H1 (cell line): ENCODE measurements at regions not wholly inside any gene's neighbourhood (a gene's known extent, or its start where the extent isn't known, plus 50 kb on each side); places are given as distances from the start of the nearest gene placed in this dataset.

ENCODE experiments used
- CTCF ChIA-PET: fragments of 300-600 bp; sonication (Branson Sonifier 250); formaldehyde crosslinking; loops from one replicate; lab custom pipeline; 2021; ENCODE audit not compliant: partially characterized antibody; lab: Charles Lee
- POLR2A ChIA-PET: fragments of 300-600 bp; sonication (Branson Sonifier 250); formaldehyde crosslinking; loops from one replicate; lab custom pipeline; 2021; ENCODE audit warnings: inconsistent platforms; ENCODE audit not compliant: partially characterized antibody; lab: Charles Lee
- DNase-seq, 2 experiments: peaks; one replicate each; pipeline versions ENCODE4 v3.0.0 to v3.0.0-alpha.2; 2010 to 2022; ENCODE audit warnings: low spot score in 2 of 2, low read depth in 1 of 2, mixed read lengths in 1 of 2
- FAIRE-seq: peaks from 2 replicates; lab custom pipeline; 2011; peaks lifted over from hg19 to GRCh38; lab: Jason Lieb, UNC
- H2AFZ ChIP-seq: 2 replicates; pipeline ENCODE4 v1.8.1; 2012; ENCODE audit warnings: low read length, inconsistent platforms
- H2AK5ac ChIP-seq: 2 replicates; pipeline ENCODE4 v1.6.1; 2013; ENCODE audit warnings: low read depth, low read length
- H2BK120ac ChIP-seq: replicated peaks from 2 replicates; pipeline ENCODE3; 2013; ENCODE audit warnings: low read depth, low read length, inconsistent platforms
- H2BK12ac ChIP-seq: 2 replicates; pipeline ENCODE4 v1.6.1; 2013; ENCODE audit warnings: low read depth, low read length
- H2BK15ac ChIP-seq: 2 replicates; pipeline ENCODE4 v1.6.1; 2013; ENCODE audit warnings: low read length
- H2BK20ac ChIP-seq: 2 replicates; pipeline ENCODE4 v1.6.1; 2013; ENCODE audit warnings: low read length
- H2BK5ac ChIP-seq: 2 replicates; pipeline ENCODE4 v1.6.1; 2013; ENCODE audit warnings: low read depth, low read length
- H3K14ac ChIP-seq: 2 replicates; pipeline ENCODE4 v1.6.1; 2013; ENCODE audit warnings: inconsistent platforms; ENCODE audit not compliant: insufficient read length
- H3K18ac ChIP-seq: 2 replicates; pipeline ENCODE4 v1.6.1; 2013; ENCODE audit warnings: low read length; ENCODE audit errors: extremely low read depth
- H3K23ac ChIP-seq: 2 replicates; pipeline ENCODE4 v1.6.1; 2013; ENCODE audit warnings: inconsistent platforms; ENCODE audit not compliant: insufficient read length
- H3K23me2 ChIP-seq: 2 replicates; pipeline ENCODE4 v1.6.1; 2013; ENCODE audit warnings: low read depth, low read length
- H3K27ac ChIP-seq: 2 replicates; pipeline ENCODE4 v1.6.1; 2011; ENCODE audit warnings: low read depth, low read length, inconsistent platforms
- H3K27me3 ChIP-seq, 4 experiments: replicated peaks in 1 of 4; 1 replicate in 1 of 4; 2 replicates in 3 of 4; pipeline versions ENCODE4 v1.6.1 to v1.8.1; 2011 to 2013; ENCODE audit warnings: low read length in 3 of 4, mild to moderate bottlenecking in 3 of 4, inconsistent platforms in 2 of 4, mixed read lengths in 2 of 4, moderate library complexity in 1 of 4; ENCODE audit not compliant: control insufficient read depth in 3 of 4, insufficient read depth in 3 of 4; ENCODE audit errors: extremely low read depth in 1 of 4
- H3K36me3 ChIP-seq, 4 experiments: 2 replicates each; pipeline versions ENCODE4 v1.6.1 to v1.8.1; 2011 to 2013; ENCODE audit warnings: mild to moderate bottlenecking in 4 of 4, low read length in 3 of 4, moderate library complexity in 2 of 4, control low read depth in 1 of 4, inconsistent platforms in 1 of 4; ENCODE audit not compliant: insufficient read depth in 4 of 4, control insufficient read depth in 2 of 4
- H3K4ac ChIP-seq: replicated peaks from 2 replicates; pipeline ENCODE3; 2013; ENCODE audit warnings: low read length, low read depth, mixed read lengths, inconsistent platforms; ENCODE audit not compliant: insufficient read length
- H3K4me1 ChIP-seq, 4 experiments: replicated peaks in 1 of 4; 1 replicate in 1 of 4; 2 replicates in 3 of 4; pipeline versions ENCODE4 v1.6.1 to v1.8.1; 2011 to 2013; ENCODE audit warnings: low read length in 3 of 4, inconsistent platforms in 2 of 4, mixed read lengths in 1 of 4; ENCODE audit not compliant: insufficient read depth in 4 of 4, control insufficient read depth in 3 of 4
- H3K4me2 ChIP-seq, 2 experiments: 2 replicates each; pipeline versions ENCODE4 v1.6.1 to v1.8.1; 2011 to 2013; ENCODE audit warnings: low read depth in 2 of 2, low read length in 2 of 2, control low read depth in 1 of 2, inconsistent platforms in 1 of 2, mild to moderate bottlenecking in 1 of 2; ENCODE audit not compliant: insufficient read depth in 1 of 2
- H3K4me3 ChIP-seq, 4 experiments: fragments of 200-600, 300-600 bp in 1 of 4; sonication (generic), shearing (Covaris generic), sonication (Bioruptor Twin) in 1 of 4; 2 replicates each; pipeline versions ENCODE4 v1.5.1 to v1.8.1; 2011 to 2016; ENCODE audit warnings: low read length in 4 of 4, low read depth in 3 of 4, control low read depth in 2 of 4, inconsistent platforms in 2 of 4, mild to moderate bottlenecking in 2 of 4, mixed read lengths in 1 of 4, moderate library complexity in 1 of 4; ENCODE audit not compliant: insufficient read depth in 2 of 4; ENCODE audit errors: extremely low read depth in 1 of 4
- H3K56ac ChIP-seq: replicated peaks from 2 replicates; pipeline ENCODE3; 2013; ENCODE audit warnings: low read depth, mild to moderate bottlenecking, mixed read lengths, low read length, inconsistent platforms; ENCODE audit not compliant: insufficient read length
- H3K79me1 ChIP-seq: 2 replicates; pipeline ENCODE4 v1.6.1; 2013; ENCODE audit warnings: low read depth, low read length, control low read depth
- H3K79me2 ChIP-seq, 2 experiments: 2 replicates each; pipeline versions ENCODE4 v1.6.1 to v1.8.1; 2012 to 2013; ENCODE audit warnings: low read length in 2 of 2, mild to moderate bottlenecking in 2 of 2, inconsistent platforms in 1 of 2; ENCODE audit not compliant: insufficient read depth in 2 of 2, control insufficient read depth in 1 of 2
- H3K9ac ChIP-seq, 4 experiments: replicated peaks in 1 of 4; 1 replicate in 1 of 4; 2 replicates in 3 of 4; pipeline versions ENCODE4 v1.6.1 to v1.8.1; 2011 to 2013; ENCODE audit warnings: low read depth in 3 of 4, low read length in 3 of 4, control low read depth in 2 of 4, mild to moderate bottlenecking in 2 of 4, moderate library complexity in 2 of 4, inconsistent platforms in 1 of 4; ENCODE audit errors: extremely low read depth in 1 of 4
- H3K9me3 ChIP-seq, 2 experiments: 2 replicates each; pipeline versions ENCODE4 v1.6.1 to v1.8.1; 2012 to 2013; ENCODE audit warnings: mild to moderate bottlenecking in 2 of 2, moderate library complexity in 2 of 2, control low read depth in 1 of 2, inconsistent platforms in 1 of 2, low read depth in 1 of 2, low read length in 1 of 2, mixed read lengths in 1 of 2; ENCODE audit not compliant: insufficient read depth in 2 of 2
- H4K20me1 ChIP-seq, 2 experiments: replicated peaks in 1 of 2; 2 replicates each; pipeline versions ENCODE3 to v1.8.1; 2011 to 2013; ENCODE audit warnings: inconsistent platforms in 2 of 2, low read length in 2 of 2, mild to moderate bottlenecking in 1 of 2; ENCODE audit not compliant: insufficient read depth in 2 of 2, control insufficient read depth in 1 of 2
- H4K5ac ChIP-seq: 2 replicates; pipeline ENCODE4 v1.6.1; 2013; ENCODE audit warnings: low read length, low read depth, mixed read lengths, inconsistent platforms; ENCODE audit not compliant: insufficient read length
- H4K8ac ChIP-seq: 2 replicates; pipeline ENCODE4 v1.8.0; 2013; ENCODE audit warnings: mild to moderate bottlenecking, moderate library complexity, low read length, inconsistent platforms; ENCODE audit not compliant: insufficient read depth; ENCODE audit errors: extremely low read depth
- H4K91ac ChIP-seq: replicated peaks from 2 replicates; pipeline ENCODE3; 2013; ENCODE audit warnings: low read length, mixed read lengths, inconsistent platforms; ENCODE audit not compliant: insufficient read length
- CHD2 ChIP-seq: IDR thresholded peaks from 2 replicates; pipeline ENCODE4 v1.6.1; 2012; ENCODE audit warnings: low read length, improper control_type of control experiment
- EGR1 ChIP-seq: IDR thresholded peaks from 2 replicates; pipeline ENCODE4 v1.6.1; 2011; ENCODE audit warnings: low read depth, low read length, borderline replicate concordance
- EP300 ChIP-seq, 2 experiments: IDR thresholded peaks; 1 replicate in 1 of 2; 2 replicates in 1 of 2; pipeline ENCODE4 v1.6.1; 2011 to 2012; ENCODE audit warnings: low read depth in 2 of 2, low read length in 2 of 2, mild to moderate bottlenecking in 2 of 2, borderline replicate concordance in 1 of 2, inconsistent platforms in 1 of 2, moderate library complexity in 1 of 2
- FOSL1 ChIP-seq: IDR thresholded peaks from 2 replicates; pipeline ENCODE4 v1.6.1; 2011; ENCODE audit warnings: mild to moderate bottlenecking, low read depth, low read length, moderate library complexity; ENCODE audit not compliant: insufficient read depth
- POU5F1 ChIP-seq: IDR thresholded peaks from 2 replicates; pipeline ENCODE4 v1.6.1; 2011; ENCODE audit warnings: low read depth, mild to moderate bottlenecking, low read length, moderate library complexity
- WGBS, 2 experiments: shearing (Covaris generic) in 1 of 2; methylation state at CpG; one replicate each; pipeline versions ENCODE4 v1.1.6 to v1.1.7; 2013 to 2015; ENCODE audit warnings: low lambda C conversion rate in 2 of 2, mixed read lengths in 2 of 2, inconsistent platforms in 1 of 2, low coverage in 1 of 2, missing lambda C conversion rate in 1 of 2; ENCODE audit not compliant: insufficient replicate concordance in 2 of 2, insufficient coverage in 1 of 2, insufficient read length in 1 of 2; ENCODE audit errors: extremely low coverage in 1 of 2, missing lambda C conversion rate in 1 of 2; 5-methylcytosine and 5-hydroxymethylcytosine counted together

DNA sequence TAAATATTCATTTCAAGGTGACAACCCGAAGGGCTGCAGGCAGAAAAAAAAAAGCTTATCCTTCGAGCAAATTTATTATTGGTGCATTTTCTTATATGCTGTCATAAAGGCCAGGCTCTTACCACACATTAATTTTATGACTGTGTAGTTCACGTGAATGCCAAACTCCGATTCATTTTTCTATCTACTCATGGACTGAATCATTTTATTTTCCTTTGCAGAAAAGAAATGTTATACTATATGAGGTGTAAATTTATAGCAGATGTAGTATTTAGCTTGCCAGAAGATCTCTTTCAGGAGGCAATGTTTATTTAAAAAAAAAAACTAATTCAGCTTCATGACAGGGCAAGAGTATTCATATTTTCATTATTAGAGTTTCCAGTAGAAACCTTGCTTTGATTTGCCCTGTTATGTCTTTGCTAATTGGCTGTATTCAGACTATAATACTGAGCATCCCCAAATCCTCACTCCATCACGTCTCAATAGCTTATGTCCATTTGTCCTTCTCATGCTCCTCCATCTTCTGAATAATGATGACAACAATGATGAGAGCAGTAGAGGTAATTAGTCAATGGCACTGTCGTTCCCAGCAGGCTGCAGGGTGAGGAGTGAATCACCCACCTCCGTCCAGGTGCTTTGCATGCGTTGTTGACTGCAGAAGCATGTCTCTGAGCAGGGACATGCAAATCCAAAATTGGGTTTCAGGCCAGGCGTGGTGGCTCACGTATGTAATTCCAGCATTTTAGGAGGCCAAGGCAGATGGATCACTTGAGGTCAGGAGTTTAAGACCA lies 101.1 kb upstream of the RAB12 start:
- Histone ChIP-seq H3K14ac (no peak overlapping the region), H4K91ac (no peak overlapping the region), H2AFZ (no peak overlapping the region), H2BK120ac (no peak overlapping the region), H3K4me2 (no peak overlapping the region), H3K79me2 (no peaks in the 10 kb centered on the region), H2BK5ac (no peak overlapping the region), H3K36me3 (no peaks in the 10 kb centered on the region), H2BK12ac (no peak overlapping the region), H4K5ac (no peak overlapping the region), H3K18ac (no peak overlapping the region), H4K20me1 (no peaks in the 10 kb centered on the region), H3K23me2 (no peaks in the 10 kb centered on the region; the same call in 1 of the 2 replicates), H3K56ac (no peak overlapping the region), H3K79me1 (no peaks in the 10 kb centered on the region), H2BK15ac (no peak overlapping the region), H3K23ac (no peak overlapping the region), H3K27ac (no peak overlapping the region), H3K9ac (no peak overlapping the region; a peak in 1 of 7 replicates), H3K4ac (no peak overlapping the region), H3K4me1 (no peaks in the 10 kb centered on the region), H3K27me3 (no peaks in the 10 kb centered on the region), H3K4me3 (no peak overlapping the region), H2BK20ac (no peak overlapping the region), H3K9me3 (no peaks in the 10 kb centered on the region), H2AK5ac (no peak overlapping the region), H4K8ac (no peak overlapping the region)
- 87% methylated on average over 10 of the region's 10 CpGs; no CpG with 5 or more reads in 1 of the 2 experiments for WGBS, 2 experiments
- ChIA-PET POLR2A (no interaction called here), CTCF (interaction anchor here (0.6 to 1.9 kb wide), 15 partner anchors 9 to 1147 kb away, joined by 3 to 11 read pairs (median 4); no protein-coding TSS in a partner anchor)
- FAIRE-seq (no peak), DNase-seq (no peak)
- no peak for TF ChIP-seq EGR1
- TF ChIP-seq CHD2: no peak
- no peak for TF ChIP-seq POU5F1
- no peak for TF ChIP-seq FOSL1
- TF ChIP-seq EP300 (IDR thresholded peaks at IDR 0.05; ENCODE audit: borderline replicate concordance in 1 of 2, low read depth in 2 of 2, low read length in 2 of 2): no peak
